Hindlimb muscle (tissue), 1 donor: ENCODE measurements at regions not wholly inside any gene's neighbourhood (a gene's known extent, or its start where the extent isn't known, plus 50 kb on each side); places are given as distances from the start of the nearest gene placed in this dataset.
"Not testable (repeated sequence)": the region's sequence is repeated elsewhere in the genome, so short reads cannot be mapped to it uniquely, and the experiment has no call there.

Experiments used
- DNase-seq: peaks from one replicate; pipeline ENCODE4 v3.0.0-alpha.2; 2013

DNA sequence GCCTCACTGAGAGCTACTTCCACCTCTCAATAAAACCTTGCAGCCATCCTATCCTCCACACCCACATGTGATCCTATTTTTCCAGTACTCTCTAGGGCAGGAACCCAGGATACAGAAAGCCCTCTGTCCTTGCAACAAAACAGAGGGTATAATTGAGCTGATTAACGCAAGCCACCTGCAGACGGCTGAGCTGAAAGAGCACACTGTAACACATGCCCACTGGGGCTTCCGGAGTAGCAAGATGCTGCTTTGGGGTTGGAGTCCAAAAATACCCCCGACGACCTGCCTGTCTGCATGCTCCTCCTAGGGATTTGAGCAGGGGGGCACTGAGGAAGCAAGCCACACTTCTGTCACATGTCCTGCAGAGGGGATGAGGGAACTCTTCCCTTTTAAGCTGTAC is 401.1 kb upstream of the FOXG1 start:
- no peak for DNase-seq

GRCh38 chr14:28373721-28374120 is 392.9 kb upstream of the FOXG1 start:
- no peak for DNase-seq

DNA sequence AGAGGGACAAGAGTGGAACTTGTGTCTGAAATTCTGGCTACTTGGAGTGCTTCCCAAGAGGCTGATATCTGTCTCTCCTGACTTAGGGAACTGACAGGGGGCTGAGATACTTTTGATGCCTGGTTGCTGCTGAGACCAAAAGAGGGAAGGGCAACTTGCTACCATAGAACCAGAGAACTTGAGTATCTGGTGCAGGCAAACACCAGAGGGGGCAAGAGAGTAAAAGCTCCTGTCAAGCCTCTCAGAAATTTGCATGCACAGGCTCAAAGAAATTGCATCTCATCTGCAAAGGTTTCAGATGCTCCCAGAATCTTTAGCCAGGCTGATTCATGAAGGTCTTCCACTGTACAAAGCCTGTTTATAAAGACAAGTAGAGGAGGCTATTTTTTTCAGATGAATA is 391.3 kb upstream of the FOXG1 start:
- DNase-seq = no peak

DNA sequence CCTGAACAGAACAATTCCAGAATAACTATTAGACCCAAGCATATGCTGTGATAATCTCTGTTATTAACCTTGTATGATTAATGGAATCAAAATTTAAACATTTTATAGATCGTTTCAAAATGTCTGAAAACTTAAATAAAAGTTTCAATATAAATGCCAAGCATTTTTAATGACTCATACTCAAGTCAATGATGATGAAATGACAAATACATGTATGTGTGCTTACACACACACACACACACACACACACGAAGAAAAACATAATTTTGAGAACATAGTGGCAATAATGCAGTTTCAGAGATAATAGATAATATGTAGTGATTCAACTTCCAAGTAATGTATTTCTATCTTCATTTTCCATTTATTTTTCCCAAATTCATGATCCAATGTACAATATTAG is 384.9 kb upstream of the FOXG1 start:
- DNase-seq = no peak

- no peak for DNase-seq
Measured at GRCh38 chr14:28382444-28383190, 384.0 kb upstream of the FOXG1 start.

DNA sequence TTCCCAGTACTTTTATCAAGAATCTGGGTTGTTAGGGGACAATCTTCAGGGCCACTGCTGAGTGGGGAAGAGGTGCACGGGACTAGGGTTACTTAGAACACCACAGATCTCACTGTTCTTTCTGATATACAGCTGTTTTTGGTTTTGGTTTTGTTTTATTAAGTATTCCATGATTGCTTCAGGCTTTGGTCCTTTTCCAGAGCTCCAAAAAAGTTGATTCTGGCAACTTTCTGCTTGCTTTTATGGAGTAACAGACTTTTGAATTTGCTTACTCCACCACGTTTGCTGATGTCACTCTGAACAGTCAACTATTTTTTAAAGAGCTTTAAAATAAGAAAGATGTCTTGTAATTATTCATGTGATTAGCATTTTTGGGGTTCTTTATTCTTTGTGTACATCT is 368.1 kb upstream of the FOXG1 start:
- DNase-seq = no peak

DNA sequence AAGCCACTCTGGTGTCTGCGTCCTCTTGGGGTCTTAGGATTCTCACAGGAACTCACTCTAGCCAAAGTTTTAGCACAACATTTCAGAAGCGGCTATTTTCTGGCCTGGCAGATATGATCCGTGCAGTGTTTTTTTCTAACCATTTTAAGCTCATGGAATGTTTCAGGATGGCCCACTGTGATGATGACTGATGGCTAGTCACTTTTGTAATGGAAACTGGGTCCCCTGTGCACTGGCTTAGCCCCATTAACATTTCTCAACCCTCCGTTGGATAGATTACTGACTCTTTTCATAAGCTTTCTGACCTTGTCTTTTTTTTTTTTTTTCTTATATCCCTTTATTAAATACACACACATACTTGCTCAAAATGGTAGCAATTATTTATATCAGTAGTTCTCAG is 364.9 kb upstream of the FOXG1 start:
- DNase-seq = not testable (repeated sequence)

DNA sequence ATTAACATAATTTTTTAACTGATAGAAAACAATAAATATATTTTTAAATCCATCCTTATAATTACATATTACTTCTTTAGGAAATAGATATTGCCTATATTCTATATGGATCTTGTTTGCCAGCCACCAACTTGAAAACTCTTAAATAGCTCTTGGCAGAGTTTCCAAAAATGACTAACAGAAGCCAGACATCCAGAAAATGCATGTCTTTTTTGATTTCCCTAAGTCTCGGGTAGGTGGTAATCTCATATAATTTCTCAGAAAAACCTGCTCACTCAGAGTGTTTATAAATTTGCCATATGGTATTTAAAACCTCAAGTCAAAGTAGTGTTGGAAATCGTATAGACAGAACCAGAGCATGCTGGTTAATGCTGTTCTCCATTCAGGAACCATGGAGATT is 360.4 kb upstream of the FOXG1 start:
- no peak for DNase-seq

DNA sequence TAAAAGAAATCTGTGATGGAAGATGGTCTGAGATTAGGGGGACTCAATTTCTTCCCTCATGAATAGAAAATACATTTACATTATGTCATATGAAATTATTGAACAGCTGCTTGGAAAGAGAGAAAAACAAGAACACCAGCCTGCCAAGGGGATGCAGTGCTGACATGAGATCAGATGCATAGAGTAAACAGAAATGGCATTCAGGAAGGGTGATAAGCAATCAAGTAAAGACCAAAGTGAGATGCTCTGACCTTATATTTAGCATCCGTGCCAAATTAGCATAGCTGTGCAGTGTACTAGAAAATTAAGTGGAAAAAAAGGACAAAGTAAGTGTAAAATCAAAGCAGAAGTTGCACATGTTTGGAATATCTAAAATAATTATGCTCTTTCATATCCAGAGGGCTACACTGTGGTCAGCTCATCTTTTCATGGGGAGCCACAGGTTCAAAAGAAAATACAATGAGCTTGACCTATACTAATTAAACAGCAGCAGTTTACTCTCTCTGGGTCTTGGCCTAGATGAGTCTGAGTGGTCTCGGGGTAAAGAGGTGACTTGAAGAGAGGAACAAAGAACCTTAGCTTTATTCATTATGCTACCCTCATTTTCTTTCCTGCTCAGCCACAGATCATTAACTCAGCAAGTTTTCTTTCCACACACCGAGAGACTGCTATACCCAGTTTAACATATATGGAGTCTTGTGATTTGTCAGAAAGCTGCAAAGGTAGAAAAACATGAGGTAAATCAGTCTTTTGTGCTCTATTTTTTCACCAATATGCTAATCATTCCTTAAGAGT is 359.4 kb upstream of the FOXG1 start:
- no peak for DNase-seq

- DNase-seq = no peak
Measured at GRCh38 chr14:28407996-28408395, 358.6 kb upstream of the FOXG1 start.

DNA sequence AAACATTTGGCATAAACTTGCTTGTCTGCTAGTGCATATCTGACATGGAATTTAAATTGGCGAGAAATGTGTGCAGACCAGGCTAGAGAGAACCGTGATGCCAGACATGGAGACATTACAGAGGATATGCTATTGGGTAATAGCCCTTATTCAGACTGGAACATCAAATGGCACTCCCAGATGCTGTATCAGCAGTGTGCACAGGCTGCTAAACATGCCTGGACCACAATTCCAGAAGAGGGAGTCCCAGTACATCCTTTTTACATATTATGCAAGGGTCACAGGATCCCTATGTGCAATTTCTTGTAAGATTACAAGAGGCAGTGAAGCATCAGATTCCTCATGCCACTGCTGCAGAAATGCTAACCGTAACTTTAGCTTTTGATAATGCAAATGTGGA is 354.5 kb upstream of the FOXG1 start:
- DNase-seq = no peak

DNA sequence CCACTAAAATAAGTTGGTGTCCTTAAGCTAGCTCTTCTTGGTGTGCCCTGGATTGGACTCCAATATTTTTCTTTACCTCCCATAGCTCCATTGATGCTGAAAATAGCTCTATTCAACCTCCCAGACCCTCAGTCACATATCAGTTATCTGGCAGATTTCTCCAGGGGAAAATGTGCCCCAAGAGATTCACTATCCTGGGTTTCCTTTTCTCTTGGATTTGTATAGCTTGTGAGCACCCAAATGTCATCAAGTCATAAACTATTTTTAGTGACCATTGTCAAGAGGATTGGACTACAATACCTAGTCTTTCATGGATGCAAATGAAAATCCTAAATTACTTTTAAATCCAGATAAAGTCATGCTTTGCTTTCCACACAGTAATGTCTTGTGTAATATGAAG is 339.6 kb upstream of the FOXG1 start:
- DNase-seq = no peak

- no peak for DNase-seq
Measured at GRCh38 chr14:28436821-28437220, 329.8 kb upstream of the FOXG1 start.

GRCh38 chr14:28461389-28461788 is 305.2 kb upstream of the FOXG1 start:
- DNase-seq = no peak

DNA sequence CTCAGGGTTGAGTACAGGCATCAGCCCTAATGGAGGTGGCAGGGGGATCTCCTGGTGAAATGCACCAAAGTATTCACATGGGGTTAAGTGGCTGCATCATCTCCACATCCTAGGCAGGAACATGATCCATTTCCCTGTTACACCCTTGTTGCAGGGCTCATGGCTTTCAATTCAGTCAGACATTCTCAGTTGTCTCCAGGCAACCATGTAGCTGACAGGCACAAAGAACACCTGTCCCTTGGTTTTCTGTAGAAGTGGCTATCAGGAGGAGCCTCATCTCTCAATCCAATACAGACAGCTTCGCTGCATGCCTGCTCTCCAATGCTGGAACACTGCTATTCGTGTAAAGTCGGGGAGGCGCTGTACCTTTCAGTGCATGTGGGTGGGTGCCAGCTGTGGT is 299.0 kb upstream of the FOXG1 start:
- no peak for DNase-seq

DNA sequence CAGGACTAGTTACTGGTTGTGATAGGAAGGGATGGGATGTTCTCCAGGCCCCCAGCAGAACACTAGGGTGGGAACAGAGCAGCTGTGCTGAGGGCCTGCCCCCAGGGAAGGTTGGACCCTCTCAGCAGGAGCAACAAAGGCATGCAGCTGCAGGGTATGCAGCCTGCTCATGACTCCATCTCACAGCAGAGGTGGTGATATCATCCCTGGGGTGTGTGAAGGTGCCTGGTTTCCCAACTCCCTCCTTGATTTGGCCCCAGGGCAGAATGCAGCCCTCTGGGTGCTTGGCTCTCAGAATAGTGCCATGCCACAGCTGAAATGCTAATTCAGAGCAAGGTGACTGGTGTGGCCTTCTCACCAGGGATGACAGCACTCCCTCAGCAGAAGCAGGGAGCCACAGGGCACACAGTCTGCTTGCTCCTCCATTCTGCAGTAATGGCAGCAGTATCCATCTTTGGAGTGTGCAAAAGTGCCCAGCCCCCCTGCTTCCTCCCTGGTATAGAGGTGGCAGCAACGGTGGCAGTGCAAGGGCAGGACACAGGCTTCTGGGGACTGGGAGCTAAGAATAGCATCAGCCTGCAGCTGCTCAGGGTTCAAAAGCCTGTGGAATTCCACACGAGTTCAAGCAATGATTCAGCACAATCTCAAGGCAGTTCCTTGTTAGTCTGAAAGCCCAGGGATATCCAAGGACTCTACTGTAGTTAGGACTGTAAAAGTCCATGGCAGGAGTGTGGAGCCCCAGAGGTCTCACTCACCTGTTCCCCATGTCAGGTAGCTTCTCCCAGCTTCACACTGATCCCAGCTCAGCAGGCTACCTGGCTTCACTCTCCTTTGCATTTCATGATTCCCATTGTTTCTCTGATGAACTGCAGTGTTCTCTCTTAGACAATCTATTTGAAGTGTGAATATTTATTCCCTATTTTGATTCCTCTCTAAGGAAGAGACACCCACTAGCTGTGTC is 298.1 kb upstream of the FOXG1 start:
- DNase-seq = no peak

DNA sequence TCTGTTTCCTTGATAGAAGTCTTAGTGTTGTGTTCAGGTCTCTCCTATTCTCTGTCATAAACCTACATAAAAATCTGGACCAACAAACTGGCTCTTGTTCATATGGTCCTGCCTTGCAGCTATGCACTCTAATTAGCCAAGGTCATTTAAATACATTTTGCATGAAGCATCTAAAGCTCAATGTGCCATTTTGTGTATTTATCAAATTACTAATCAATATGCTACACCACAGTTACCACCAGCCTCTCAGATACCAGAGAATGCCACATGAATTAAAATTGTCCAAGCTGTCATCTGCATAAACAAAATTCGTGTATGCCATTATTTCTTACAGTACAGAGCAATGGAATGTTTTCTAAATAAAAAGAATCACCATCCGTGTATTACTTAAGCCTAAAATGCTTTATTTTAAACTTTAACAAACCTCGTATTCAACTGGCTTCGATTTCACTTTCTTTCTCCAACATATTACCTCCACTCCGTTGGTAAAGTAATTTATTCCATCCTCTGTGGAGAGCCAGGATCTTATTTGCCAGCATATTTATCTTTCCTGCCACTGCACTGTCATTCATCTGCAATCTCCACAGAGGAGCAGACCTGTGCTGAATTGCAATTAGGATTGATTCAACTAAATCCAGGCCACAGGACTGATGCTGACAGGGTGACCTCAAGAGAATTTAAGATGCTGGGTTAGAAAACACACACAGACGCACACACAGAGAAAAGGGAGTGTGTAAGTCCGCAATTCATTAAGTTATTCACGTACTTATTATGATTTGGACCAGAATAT is 284.1 kb upstream of the FOXG1 start:
- no peak for DNase-seq

DNA sequence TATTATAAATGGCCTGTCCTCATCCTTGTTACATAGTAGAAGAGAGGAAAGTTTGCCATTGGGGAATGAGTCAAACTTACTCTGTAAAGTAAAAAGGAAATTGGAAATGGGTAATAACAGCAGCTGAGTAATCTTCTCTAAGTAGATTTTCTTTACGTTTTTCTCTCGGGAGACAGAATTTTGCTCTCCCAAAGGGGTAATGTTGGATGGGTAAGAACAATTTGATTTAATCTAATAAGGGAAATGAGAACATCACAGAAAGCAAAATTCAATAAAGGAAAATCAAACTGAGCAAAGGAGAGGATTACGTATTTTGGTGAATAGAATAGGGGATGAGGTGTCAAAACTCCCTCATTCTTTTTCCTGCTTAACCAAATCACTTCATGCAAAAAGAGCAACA is 283.1 kb upstream of the FOXG1 start:
- DNase-seq = no peak

GRCh38 chr14:28488684-28489083 is 277.9 kb upstream of the FOXG1 start:
- DNase-seq = no peak

- no peak for DNase-seq
Measured at GRCh38 chr14:28493516-28493915, 273.1 kb upstream of the FOXG1 start.

GRCh38 chr14:28494196-28494595 is 272.4 kb upstream of the FOXG1 start:
- no peak for DNase-seq

DNA sequence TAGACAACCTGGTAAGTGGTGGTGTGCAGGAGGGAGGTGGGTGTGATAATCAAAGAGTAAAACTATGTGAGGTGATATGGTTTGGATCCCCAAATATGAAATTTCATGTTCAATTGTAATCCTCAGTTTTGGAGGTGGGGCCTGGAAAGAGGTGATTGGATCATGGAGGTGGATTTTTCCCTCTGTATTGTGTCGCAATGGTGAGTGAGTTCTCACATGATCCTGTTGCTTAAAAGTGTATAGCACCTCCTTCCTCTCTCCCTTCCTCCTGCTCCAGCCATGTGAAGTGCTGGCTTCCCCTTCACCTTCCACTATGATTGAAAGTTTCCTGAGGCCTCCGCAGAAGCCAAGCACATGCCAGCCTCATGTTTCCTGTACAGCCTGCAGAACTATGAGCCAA is 270.2 kb upstream of the FOXG1 start:
- DNase-seq = no peak
